DOHH2 (cell line): ENCODE measurements at regions not wholly inside any gene's neighbourhood (a gene's known extent, or its start where the extent isn't known, plus 50 kb on each side); places are given as distances from the start of the nearest gene placed in this dataset.

Experiments
- H3F3A ChIP-seq: fragments of 200-600 bp; sonication (generic), shearing (Covaris generic); 2 replicates; pipeline ENCODE4 v1.6.0; 2016; ENCODE audit warnings: antibody characterized with exemption, mild to moderate bottlenecking; ENCODE audit not compliant: control insufficient read depth, insufficient read depth
- H3K27ac ChIP-seq: fragments of 200-600 bp; sonication (generic); 2 replicates; pipeline ENCODE4 v1.5.1; 2014; ENCODE audit warnings: low read depth, mild to moderate bottlenecking, low read length, moderate library complexity
- H3K27me3 ChIP-seq: fragments of 200-600 bp; sonication (generic); 2 replicates; pipeline ENCODE4 v1.6.1; 2014; ENCODE audit warnings: mild to moderate bottlenecking, low read length, mixed read lengths; ENCODE audit not compliant: control insufficient read depth
- H3K36me3 ChIP-seq: fragments of 200-600 bp; sonication (generic); 2 replicates; pipeline ENCODE4 v1.6.1; 2014; ENCODE audit warnings: mild to moderate bottlenecking, low read length, moderate library complexity, mixed read lengths; ENCODE audit not compliant: control insufficient read depth
- H3K4me1 ChIP-seq: fragments of 200-600 bp; sonication (generic); 2 replicates; pipeline ENCODE4 v1.6.1; 2014; ENCODE audit warnings: mild to moderate bottlenecking, low read length, mixed read lengths; ENCODE audit not compliant: control insufficient read depth
- H3K4me2 ChIP-seq: fragments of 200-600 bp; sonication (generic); 2 replicates; pipeline ENCODE4 v1.6.0; 2014; ENCODE audit warnings: mild to moderate bottlenecking, low read length, moderate library complexity
- H3K4me3 ChIP-seq: fragments of 200-600 bp; sonication (generic); 2 replicates; pipeline ENCODE4 v1.5.1; 2014; ENCODE audit warnings: mild to moderate bottlenecking, low read length, mixed read lengths
- H3K79me2 ChIP-seq: fragments of 200-600 bp; sonication (generic); 2 replicates; pipeline ENCODE4 v1.6.1; 2014; ENCODE audit warnings: mild to moderate bottlenecking, low read length, mixed read lengths; ENCODE audit not compliant: control insufficient read depth
- H3K9me2 ChIP-seq: fragments of 200-600 bp; sonication (generic); replicated peaks from 2 replicates; pipeline ENCODE4 v1.6.1; 2014; ENCODE audit warnings: mild to moderate bottlenecking, low read length, mixed read lengths; ENCODE audit not compliant: control insufficient read depth
- H3K9me3 ChIP-seq: fragments of 200-600 bp; sonication (generic); 2 replicates; pipeline ENCODE4 v1.6.1; 2014; ENCODE audit warnings: antibody characterized with exemption, low read length, mixed read lengths; ENCODE audit not compliant: control insufficient read depth, insufficient read depth
- H4K20me1 ChIP-seq: fragments of 200-600 bp; sonication (generic); 2 replicates; pipeline ENCODE4 v1.6.0; 2014; ENCODE audit warnings: low read depth, mild to moderate bottlenecking, antibody characterized with exemption, low read length, moderate library complexity; ENCODE audit not compliant: control insufficient read depth, insufficient read depth
- CTCF ChIP-seq: fragments of 200-600 bp; sonication (generic); IDR thresholded peaks from one replicate; pipeline ENCODE4 v1.5.1; 2014; ENCODE audit warnings: antibody characterized with exemption, mild to moderate bottlenecking, low read depth, low read length; ENCODE audit not compliant: poor library complexity, severe bottlenecking
- EZH2phosphoT487 ChIP-seq: fragments of 200-600 bp; sonication (generic); IDR thresholded peaks from 2 replicates; pipeline ENCODE4 v1.6.1; 2017; ENCODE audit warnings: borderline replicate concordance, mild to moderate bottlenecking, antibody characterized with exemption, low read length, moderate library complexity, mixed read lengths

DNA sequence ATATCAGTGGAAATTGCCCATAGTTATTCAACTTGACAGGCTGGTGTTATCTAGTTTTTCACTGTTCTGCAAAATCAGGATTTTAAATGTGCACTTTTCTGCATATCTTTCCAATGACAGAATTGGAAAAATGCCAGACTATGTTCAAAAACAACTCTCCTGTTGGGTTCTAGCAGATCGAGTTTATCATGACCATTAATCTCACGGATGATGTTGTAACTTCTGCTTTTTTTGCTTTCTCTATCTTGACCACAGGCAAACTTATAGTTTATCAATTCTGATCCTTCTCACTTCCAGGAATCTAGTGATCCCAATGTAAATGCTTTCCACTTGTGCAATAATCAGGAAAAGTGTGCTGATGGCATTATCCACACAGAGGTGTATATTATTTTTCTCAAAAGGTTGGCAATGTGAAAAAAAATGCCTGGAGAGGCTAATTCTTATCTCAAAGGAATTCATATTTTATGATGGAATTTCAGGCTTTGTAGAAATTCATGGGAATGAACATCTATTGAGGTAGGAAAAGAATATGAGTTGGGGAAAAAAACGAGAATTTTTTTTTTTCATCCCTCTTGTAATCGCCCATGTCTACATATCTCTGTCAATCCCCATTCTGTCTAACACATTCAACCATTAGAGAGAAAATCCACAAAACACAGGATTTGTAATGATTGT is 73.6 kb upstream of the DAB2 start:
- no peaks in the 10 kb centered on the region for H3K79me2 ChIP-seq
- TF ChIP-seq CTCF (no peak), EZH2phosphoT487 (no peak)

DNA sequence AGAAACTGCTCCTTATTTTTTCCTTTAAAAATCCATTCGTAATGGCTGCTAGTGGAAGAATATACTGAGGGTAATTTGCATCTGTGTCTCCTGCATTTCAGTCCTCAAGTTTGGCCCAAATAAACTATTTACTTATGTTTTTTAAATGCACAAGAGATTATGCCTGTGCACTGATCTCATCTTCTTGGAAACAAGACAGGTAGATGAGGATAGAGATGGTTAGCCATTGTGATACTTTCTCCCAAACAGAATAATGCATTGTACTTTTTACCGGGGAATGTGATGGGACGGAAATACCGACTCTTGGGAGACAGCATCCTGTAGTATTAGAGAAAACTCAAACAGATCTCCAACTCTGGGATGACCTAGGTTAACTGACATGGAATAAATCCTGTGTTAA is 72.5 kb upstream of the DAB2 start:
- H3K9me3 ChIP-seq, result no peaks in the 10 kb centered on the region
- H3K4me3 ChIP-seq, result no peak overlapping the region
- no peaks in the 10 kb centered on the region for H3K79me2 ChIP-seq
- no peaks in the 10 kb centered on the region for H3K27me3 ChIP-seq
- no peaks in the 10 kb centered on the region for H3K4me1 ChIP-seq
- H3K4me2 ChIP-seq, result no peak overlapping the region
- H3K36me3 ChIP-seq, result no peaks in the 10 kb centered on the region
- TF ChIP-seq CTCF, result no peak
- no peak for TF ChIP-seq EZH2phosphoT487
- no peak overlapping the region for H3K27ac ChIP-seq
- H3F3A ChIP-seq, result no peaks in the 10 kb centered on the region
- H3K9me2 ChIP-seq, result no peaks in the 10 kb centered on the region
- no peaks in the 10 kb centered on the region for H4K20me1 ChIP-seq

More for the DNA sequence above, 73.6 kb upstream of the DAB2 start:
- no peaks in the 10 kb centered on the region for H3K27me3 ChIP-seq
- no peaks in the 10 kb centered on the region for H3K4me1 ChIP-seq
- H3F3A ChIP-seq, result no peaks in the 10 kb centered on the region
- H3K27ac ChIP-seq, result no peak overlapping the region
- no peaks in the 10 kb centered on the region for H3K9me3 ChIP-seq
- H3K4me2 ChIP-seq, result no peak overlapping the region
- no peaks in the 10 kb centered on the region for H3K9me2 ChIP-seq
- no peaks in the 10 kb centered on the region for H3K36me3 ChIP-seq
- H4K20me1 ChIP-seq, result no peaks in the 10 kb centered on the region
- H3K4me3 ChIP-seq, result no peak overlapping the region

DNA sequence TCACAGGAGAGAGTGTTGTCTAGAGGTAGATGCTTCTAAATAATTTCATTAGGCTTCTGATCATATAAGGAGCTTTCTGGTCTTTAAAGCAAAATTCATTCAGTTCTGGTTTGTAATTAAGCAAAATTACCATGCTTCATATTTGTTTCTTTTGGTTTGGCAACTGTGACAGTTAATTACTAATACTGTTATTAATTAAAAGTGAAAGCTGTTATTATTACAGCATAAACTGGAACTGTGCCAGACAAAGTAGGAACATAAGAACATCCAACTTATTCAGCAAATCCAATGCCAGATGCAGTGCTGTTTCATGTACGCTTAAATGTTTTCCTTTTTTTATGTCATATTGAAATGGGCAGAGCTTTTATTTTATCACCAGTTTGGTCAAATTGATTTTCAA is 70.4 kb upstream of the DAB2 start:
- Histone ChIP-seq H3K4me1 (no peaks in the 10 kb centered on the region), H3K4me2 (no peak overlapping the region), H4K20me1 (no peaks in the 10 kb centered on the region), H3K27ac (no peak overlapping the region), H3K9me3 (no peaks in the 10 kb centered on the region), H3K4me3 (no peak overlapping the region), H3K9me2 (no peaks in the 10 kb centered on the region), H3K36me3 (no peaks in the 10 kb centered on the region), H3K27me3 (no peaks in the 10 kb centered on the region), H3K79me2 (no peaks in the 10 kb centered on the region), H3F3A (no peaks in the 10 kb centered on the region)
- TF ChIP-seq CTCF (no peak), EZH2phosphoT487 (no peak)
